GM23338 (cell line): ENCODE measurements at regions not wholly inside any gene's neighbourhood (a gene's known extent, or its start where the extent isn't known, plus 50 kb on each side); places are given as distances from the start of the nearest gene placed in this dataset.

Source experiments
- ATAC-seq: fragments of 200-7000 bp; cut with Tn5 transposase; 3 replicates; pipeline ENCODE4 v1.9.1; 2020
- DNase-seq: peaks from one replicate; pipeline ENCODE4 v3.0.0-alpha.2; 2015; ENCODE audit warnings: low spot score
- H2AFZ ChIP-seq: fragments of 200-600 bp; sonication (generic); 2 replicates; pipeline ENCODE4 v1.8.0; 2016; ENCODE audit warnings: antibody characterized with exemption, mild to moderate bottlenecking, moderate library complexity
- H3F3A ChIP-seq: fragments of 200-600 bp; sonication (generic); replicated peaks from 2 replicates; pipeline ENCODE4 v1.8.0; 2017; ENCODE audit warnings: antibody characterized with exemption, mixed run types, low read depth
- H3K27ac ChIP-seq: fragments of 200-600 bp; sonication (generic); 2 replicates; pipeline ENCODE4 v1.6.1; 2016; ENCODE audit warnings: low read depth
- H3K27me3 ChIP-seq: fragments of 200-600 bp; sonication (generic); 2 replicates; pipeline ENCODE4 v1.8.0; 2016; ENCODE audit warnings: mild to moderate bottlenecking, mixed run types, moderate library complexity; ENCODE audit not compliant: insufficient read depth
- H3K36me3 ChIP-seq: fragments of 200-600 bp; sonication (generic); 2 replicates; pipeline ENCODE4 v1.8.0; 2016; ENCODE audit warnings: mild to moderate bottlenecking; ENCODE audit not compliant: insufficient read depth
- H3K4me1 ChIP-seq: fragments of 200-600 bp; sonication (generic); 2 replicates; pipeline ENCODE4 v1.8.0; 2016; ENCODE audit warnings: mild to moderate bottlenecking, moderate library complexity; ENCODE audit not compliant: insufficient read depth
- H3K4me2 ChIP-seq: fragments of 200-600 bp; sonication (generic); 2 replicates; pipeline ENCODE4 v1.7.1; 2017; ENCODE audit warnings: mixed run types
- H3K4me3 ChIP-seq: fragments of 200-600 bp; sonication (generic); 2 replicates; pipeline ENCODE4 v1.6.1; 2016; ENCODE audit warnings: mixed run types
- H3K79me2 ChIP-seq: fragments of 200-600 bp; sonication (generic); replicated peaks from 2 replicates; pipeline ENCODE4 v1.8.0; 2017; ENCODE audit warnings: mild to moderate bottlenecking; ENCODE audit not compliant: insufficient read depth
- H3K9me2 ChIP-seq: fragments of 200-600 bp; sonication (generic); 2 replicates; pipeline ENCODE4 v1.8.0; 2017; ENCODE audit not compliant: insufficient read depth
- H4K20me1 ChIP-seq: fragments of 200-600 bp; sonication (generic); replicated peaks from 2 replicates; pipeline ENCODE4 v1.8.0; 2017; ENCODE audit warnings: mild to moderate bottlenecking; ENCODE audit not compliant: insufficient read depth
- H3K27ac Mint-ChIP-seq: 2 replicates; pipeline ENCODE4 v1.8.0; 2020; ENCODE audit warnings: inconsistent platforms, mild to moderate bottlenecking, moderate library complexity, mixed read lengths
- H3K27me3 Mint-ChIP-seq: 3 replicates; pipeline ENCODE4 v1.8.0; 2022; ENCODE audit warnings: low read depth, mild to moderate bottlenecking, moderate library complexity, mixed read lengths, inconsistent platforms; ENCODE audit not compliant: insufficient read depth, poor library complexity
- H3K36me3 Mint-ChIP-seq: 3 replicates; pipeline ENCODE4 v1.8.0; 2021; ENCODE audit warnings: low read depth, mild to moderate bottlenecking, inconsistent platforms, moderate library complexity, mixed read lengths
- H3K4me1 Mint-ChIP-seq: 3 replicates; pipeline ENCODE4 v1.8.0; 2020; ENCODE audit warnings: mild to moderate bottlenecking, inconsistent platforms, mixed read lengths
- H3K4me3 Mint-ChIP-seq: 3 replicates; pipeline ENCODE4 v1.8.0; 2021; ENCODE audit warnings: moderate library complexity, mild to moderate bottlenecking, inconsistent platforms, mixed read lengths
- H3K9me3 Mint-ChIP-seq: 3 replicates; pipeline ENCODE4 v1.8.0; 2020; ENCODE audit warnings: moderate library complexity, mild to moderate bottlenecking, inconsistent platforms, mixed read lengths
- CREB1 ChIP-seq: fragments of 250-450 bp; sonication (Bioruptor Pico); IDR thresholded peaks from 2 replicates; pipeline ENCODE4 v1.5.0; 2020; ENCODE audit warnings: low read depth, mild to moderate bottlenecking, moderate library complexity
- ETS1 ChIP-seq: IDR thresholded peaks from 2 replicates; pipeline ENCODE4 v1.6.1; 2016; ENCODE audit warnings: antibody characterized with exemption
- EZH2 ChIP-seq: fragments of 200-600 bp; sonication (generic); IDR thresholded peaks from one replicate; pipeline ENCODE4 v1.8.0; 2017; ENCODE audit warnings: antibody characterized with exemption, mild to moderate bottlenecking, low read depth; ENCODE audit not compliant: unreplicated experiment
- JUNB ChIP-seq: IDR thresholded peaks from one replicate; pipeline ENCODE4 v1.6.1; 2016; ENCODE audit warnings: antibody characterized with exemption; ENCODE audit not compliant: unreplicated experiment
- NANOG ChIP-seq: IDR thresholded peaks from 2 replicates; pipeline ENCODE4 v1.6.1; 2016; ENCODE audit warnings: antibody characterized with exemption, borderline replicate concordance
- POLR2AphosphoS5 ChIP-seq: IDR thresholded peaks from 2 replicates; pipeline ENCODE4 v1.6.1; 2016; ENCODE audit warnings: antibody characterized with exemption, low read depth
- STAT1 ChIP-seq: IDR thresholded peaks from one replicate; pipeline ENCODE4 v1.6.1; 2016; ENCODE audit warnings: antibody characterized with exemption; ENCODE audit not compliant: unreplicated experiment
- ZNF114 ChIP-seq: fragments of 250-450 bp; sonication (Bioruptor Pico); IDR thresholded peaks from 2 replicates; pipeline ENCODE4 v1.5.0; 2020; ENCODE audit warnings: mild to moderate bottlenecking, moderate library complexity
- ZNF331 ChIP-seq: fragments of 250-450 bp; sonication (Bioruptor Pico); IDR thresholded peaks from 2 replicates; pipeline ENCODE4 v1.5.0; 2020; ENCODE audit warnings: low read depth, mild to moderate bottlenecking, moderate library complexity
- TF ChIP-seq, protein P1 (sequence below): fragments of 250-450 bp; sonication (Bioruptor Pico); IDR thresholded peaks from 2 replicates; pipeline ENCODE4 v1.5.0; 2020; ENCODE audit warnings: mild to moderate bottlenecking, moderate library complexity
- TF ChIP-seq, protein P2 (sequence below): IDR thresholded peaks from one replicate; pipeline ENCODE4 v1.6.1; 2018; ENCODE audit warnings: antibody characterized with exemption; ENCODE audit not compliant: unreplicated experiment

- Histone ChIP-seq H3K4me3 (no peak overlapping the region), H3K9me2 (0 out of 2 replicates have a peak, but pooled peaks cover 5% of the 10 kb centered on the region), H2AFZ (no peak overlapping the region), H4K20me1 (no peaks in the 10 kb centered on the region), H3K4me1 (peaks cover 19% of the 10 kb centered on the region), H3K27ac (no peak overlapping the region), H3K36me3 (no peaks in the 10 kb centered on the region), H3F3A (peaks cover 9% of the 10 kb centered on the region), H3K4me2 (no peak overlapping the region), H3K27me3 (no peaks in the 10 kb centered on the region), H3K79me2 (no peaks in the 10 kb centered on the region; the same call in 1 of the 2 replicates)
- H3K36me3 Mint-ChIP-seq, result peaks cover 18% of the 10 kb centered on the region
- no peak overlapping the region for H3K27ac Mint-ChIP-seq
- ATAC-seq, result no peak
- peaks cover 1% of the 10 kb centered on the region for H3K27me3 Mint-ChIP-seq
- H3K9me3 Mint-ChIP-seq, result no peaks in the 10 kb centered on the region
- peaks cover 31% of the 10 kb centered on the region for H3K4me1 Mint-ChIP-seq
- TF ChIP-seq EZH2 (no peak), ZNF331 (CRISPR knock-in tag) (no peak), ZNF114 (CRISPR knock-in tag) (no peak), POLR2AphosphoS5 (no peak), STAT1 (no peak), NANOG (no peak), CREB1 (CRISPR knock-in tag) (no peak), JUNB (no peak), ETS1 (no peak)
- TF ChIP-seq, protein P1, sequence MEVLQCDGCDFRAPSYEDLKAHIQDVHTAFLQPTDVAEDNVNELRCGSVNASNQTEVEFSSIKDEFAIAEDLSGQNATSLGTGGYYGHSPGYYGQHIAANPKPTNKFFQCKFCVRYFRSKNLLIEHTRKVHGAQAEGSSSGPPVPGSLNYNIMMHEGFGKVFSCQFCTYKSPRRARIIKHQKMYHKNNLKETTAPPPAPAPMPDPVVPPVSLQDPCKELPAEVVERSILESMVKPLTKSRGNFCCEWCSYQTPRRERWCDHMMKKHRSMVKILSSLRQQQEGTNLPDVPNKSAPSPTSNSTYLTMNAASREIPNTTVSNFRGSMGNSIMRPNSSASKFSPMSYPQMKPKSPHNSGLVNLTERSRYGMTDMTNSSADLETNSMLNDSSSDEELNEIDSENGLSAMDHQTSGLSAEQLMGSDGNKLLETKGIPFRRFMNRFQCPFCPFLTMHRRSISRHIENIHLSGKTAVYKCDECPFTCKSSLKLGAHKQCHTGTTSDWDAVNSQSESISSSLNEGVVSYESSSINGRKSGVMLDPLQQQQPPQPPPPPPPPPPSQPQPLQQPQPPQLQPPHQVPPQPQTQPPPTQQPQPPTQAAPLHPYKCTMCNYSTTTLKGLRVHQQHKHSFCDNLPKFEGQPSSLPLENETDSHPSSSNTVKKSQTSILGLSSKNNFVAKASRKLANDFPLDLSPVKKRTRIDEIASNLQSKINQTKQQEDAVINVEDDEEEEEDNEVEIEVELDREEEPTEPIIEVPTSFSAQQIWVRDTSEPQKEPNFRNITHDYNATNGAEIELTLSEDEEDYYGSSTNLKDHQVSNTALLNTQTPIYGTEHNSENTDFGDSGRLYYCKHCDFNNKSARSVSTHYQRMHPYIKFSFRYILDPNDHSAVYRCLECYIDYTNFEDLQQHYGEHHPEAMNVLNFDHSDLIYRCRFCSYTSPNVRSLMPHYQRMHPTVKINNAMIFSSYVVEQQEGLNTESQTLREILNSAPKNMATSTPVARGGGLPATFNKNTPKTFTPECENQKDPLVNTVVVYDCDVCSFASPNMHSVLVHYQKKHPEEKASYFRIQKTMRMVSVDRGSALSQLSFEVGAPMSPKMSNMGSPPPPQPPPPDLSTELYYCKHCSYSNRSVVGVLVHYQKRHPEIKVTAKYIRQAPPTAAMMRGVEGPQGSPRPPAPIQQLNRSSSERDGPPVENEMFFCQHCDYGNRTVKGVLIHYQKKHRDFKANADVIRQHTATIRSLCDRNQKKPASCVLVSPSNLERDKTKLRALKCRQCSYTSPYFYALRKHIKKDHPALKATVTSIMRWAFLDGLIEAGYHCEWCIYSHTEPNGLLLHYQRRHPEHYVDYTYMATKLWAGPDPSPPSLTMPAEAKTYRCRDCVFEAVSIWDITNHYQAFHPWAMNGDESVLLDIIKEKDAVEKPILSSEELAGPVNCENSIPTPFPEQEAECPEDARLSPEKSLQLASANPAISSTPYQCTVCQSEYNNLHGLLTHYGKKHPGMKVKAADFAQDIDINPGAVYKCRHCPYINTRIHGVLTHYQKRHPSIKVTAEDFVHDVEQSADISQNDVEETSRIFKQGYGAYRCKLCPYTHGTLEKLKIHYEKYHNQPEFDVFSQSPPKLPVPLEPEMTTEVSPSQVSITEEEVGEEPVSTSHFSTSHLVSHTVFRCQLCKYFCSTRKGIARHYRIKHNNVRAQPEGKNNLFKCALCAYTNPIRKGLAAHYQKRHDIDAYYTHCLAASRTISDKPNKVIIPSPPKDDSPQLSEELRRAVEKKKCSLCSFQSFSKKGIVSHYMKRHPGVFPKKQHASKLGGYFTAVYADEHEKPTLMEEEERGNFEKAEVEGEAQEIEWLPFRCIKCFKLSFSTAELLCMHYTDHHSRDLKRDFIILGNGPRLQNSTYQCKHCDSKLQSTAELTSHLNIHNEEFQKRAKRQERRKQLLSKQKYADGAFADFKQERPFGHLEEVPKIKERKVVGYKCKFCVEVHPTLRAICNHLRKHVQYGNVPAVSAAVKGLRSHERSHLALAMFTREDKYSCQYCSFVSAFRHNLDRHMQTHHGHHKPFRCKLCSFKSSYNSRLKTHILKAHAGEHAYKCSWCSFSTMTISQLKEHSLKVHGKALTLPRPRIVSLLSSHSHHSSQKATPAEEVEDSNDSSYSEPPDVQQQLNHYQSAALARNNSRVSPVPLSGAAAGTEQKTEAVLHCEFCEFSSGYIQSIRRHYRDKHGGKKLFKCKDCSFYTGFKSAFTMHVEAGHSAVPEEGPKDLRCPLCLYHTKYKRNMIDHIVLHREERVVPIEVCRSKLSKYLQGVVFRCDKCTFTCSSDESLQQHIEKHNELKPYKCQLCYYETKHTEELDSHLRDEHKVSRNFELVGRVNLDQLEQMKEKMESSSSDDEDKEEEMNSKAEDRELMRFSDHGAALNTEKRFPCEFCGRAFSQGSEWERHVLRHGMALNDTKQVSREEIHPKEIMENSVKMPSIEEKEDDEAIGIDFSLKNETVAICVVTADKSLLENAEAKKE (CRISPR knock-in tag), result no peak
- TF ChIP-seq, protein P2, sequence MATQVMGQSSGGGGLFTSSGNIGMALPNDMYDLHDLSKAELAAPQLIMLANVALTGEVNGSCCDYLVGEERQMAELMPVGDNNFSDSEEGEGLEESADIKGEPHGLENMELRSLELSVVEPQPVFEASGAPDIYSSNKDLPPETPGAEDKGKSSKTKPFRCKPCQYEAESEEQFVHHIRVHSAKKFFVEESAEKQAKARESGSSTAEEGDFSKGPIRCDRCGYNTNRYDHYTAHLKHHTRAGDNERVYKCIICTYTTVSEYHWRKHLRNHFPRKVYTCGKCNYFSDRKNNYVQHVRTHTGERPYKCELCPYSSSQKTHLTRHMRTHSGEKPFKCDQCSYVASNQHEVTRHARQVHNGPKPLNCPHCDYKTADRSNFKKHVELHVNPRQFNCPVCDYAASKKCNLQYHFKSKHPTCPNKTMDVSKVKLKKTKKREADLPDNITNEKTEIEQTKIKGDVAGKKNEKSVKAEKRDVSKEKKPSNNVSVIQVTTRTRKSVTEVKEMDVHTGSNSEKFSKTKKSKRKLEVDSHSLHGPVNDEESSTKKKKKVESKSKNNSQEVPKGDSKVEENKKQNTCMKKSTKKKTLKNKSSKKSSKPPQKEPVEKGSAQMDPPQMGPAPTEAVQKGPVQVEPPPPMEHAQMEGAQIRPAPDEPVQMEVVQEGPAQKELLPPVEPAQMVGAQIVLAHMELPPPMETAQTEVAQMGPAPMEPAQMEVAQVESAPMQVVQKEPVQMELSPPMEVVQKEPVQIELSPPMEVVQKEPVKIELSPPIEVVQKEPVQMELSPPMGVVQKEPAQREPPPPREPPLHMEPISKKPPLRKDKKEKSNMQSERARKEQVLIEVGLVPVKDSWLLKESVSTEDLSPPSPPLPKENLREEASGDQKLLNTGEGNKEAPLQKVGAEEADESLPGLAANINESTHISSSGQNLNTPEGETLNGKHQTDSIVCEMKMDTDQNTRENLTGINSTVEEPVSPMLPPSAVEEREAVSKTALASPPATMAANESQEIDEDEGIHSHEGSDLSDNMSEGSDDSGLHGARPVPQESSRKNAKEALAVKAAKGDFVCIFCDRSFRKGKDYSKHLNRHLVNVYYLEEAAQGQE, result no peak
- no peak overlapping the region for H3K4me3 Mint-ChIP-seq
- DNase-seq, result no peak
Measured at GRCh38 chr6:167437888-167438484, 113.1 kb downstream of the TTLL2 start.
